Small intestine (tissue), 7 donors: ENCODE measurements at regions not wholly inside any gene's neighbourhood (a gene's known extent, or its start where the extent isn't known, plus 50 kb on each side); places are given as distances from the start of the nearest gene placed in this dataset.
A peak's percentile ranks its signal among the peaks of the same experiment; 100 is the strongest.

ENCODE experiments used
- DNase-seq, 2 donors: peaks; one replicate each; pipeline versions ENCODE4 v3.0.0 to v3.0.0-alpha.2; 2013
- FAIRE-seq: peaks from 2 replicates; lab custom pipeline; 2012; peaks lifted over from hg19 to GRCh38; lab: Jason Lieb, UNC
- H3K27ac ChIP-seq, 3 donors: one replicate each; pipeline ENCODE4 v1.5.1; 2013; ENCODE audit warnings: low read length in 2 of 3, mild to moderate bottlenecking in 2 of 3, control low read depth in 1 of 3, inconsistent platforms in 1 of 3, low read depth in 1 of 3, moderate library complexity in 1 of 3
- H3K27me3 ChIP-seq, 3 donors: one replicate each; pipeline ENCODE4 v1.6.1; 2013; ENCODE audit warnings: low read length in 3 of 3, inconsistent platforms in 1 of 3; ENCODE audit not compliant: control insufficient read depth in 3 of 3, insufficient read depth in 3 of 3
- H3K36me3 ChIP-seq, 3 donors: one replicate each; pipeline ENCODE4 v1.6.1; 2013; ENCODE audit warnings: low read length in 3 of 3, inconsistent platforms in 1 of 3, low read depth in 1 of 3, mild to moderate bottlenecking in 1 of 3, moderate library complexity in 1 of 3; ENCODE audit not compliant: control insufficient read depth in 3 of 3, insufficient read depth in 2 of 3
- H3K4me1 ChIP-seq, 3 donors: one replicate each; pipeline ENCODE4 v1.6.1; 2013; ENCODE audit warnings: low read length in 2 of 3, inconsistent platforms in 1 of 3, low read depth in 1 of 3, mild to moderate bottlenecking in 1 of 3, moderate library complexity in 1 of 3; ENCODE audit not compliant: control insufficient read depth in 3 of 3, insufficient read depth in 2 of 3
- H3K4me3 ChIP-seq, 3 donors: one replicate each; pipeline ENCODE4 v1.5.1; 2013; ENCODE audit warnings: low read length in 3 of 3, control low read depth in 1 of 3, inconsistent platforms in 1 of 3, low read depth in 1 of 3, mild to moderate bottlenecking in 1 of 3, moderate library complexity in 1 of 3
- H3K9me3 ChIP-seq, 2 donors: one replicate each; pipeline ENCODE4 v1.6.1; 2013; ENCODE audit warnings: low read depth in 1 of 2, low read length in 1 of 2; ENCODE audit not compliant: control insufficient read depth in 2 of 2, insufficient read depth in 1 of 2
- WGBS, 3 donors: extraction: QIAGEN DNeasy Blood & Tissue Kit; methylation state at CpG; one replicate each; pipeline ENCODE4 v1.1.7; 2013; 5-methylcytosine and 5-hydroxymethylcytosine counted together
- donor health status: healthy with polysubstance abuse.
- donor health status: control.
- donor health status: control.
- donor health status: Bipolar disorder and iron deficiency.
- donor health status: healthy.

GRCh38 chr1:56187405-56187804, 392.0 kb downstream of the PLPP3 start:
- DNase-seq = no peak
- Histone ChIP-seq H3K36me3 (no peaks in the 10 kb centered on the region), H3K27ac (no peak overlapping the region), H3K9me3 (no peaks in the 10 kb centered on the region), H3K4me1 (no peaks in the 10 kb centered on the region), H3K27me3 (no peaks in the 10 kb centered on the region), H3K4me3 (no peak overlapping the region)
- 61 to 82% (median 78%) methylated on average over 1 of the region's 1 CpG for WGBS, 3 donors
- FAIRE-seq = no peak

DNA sequence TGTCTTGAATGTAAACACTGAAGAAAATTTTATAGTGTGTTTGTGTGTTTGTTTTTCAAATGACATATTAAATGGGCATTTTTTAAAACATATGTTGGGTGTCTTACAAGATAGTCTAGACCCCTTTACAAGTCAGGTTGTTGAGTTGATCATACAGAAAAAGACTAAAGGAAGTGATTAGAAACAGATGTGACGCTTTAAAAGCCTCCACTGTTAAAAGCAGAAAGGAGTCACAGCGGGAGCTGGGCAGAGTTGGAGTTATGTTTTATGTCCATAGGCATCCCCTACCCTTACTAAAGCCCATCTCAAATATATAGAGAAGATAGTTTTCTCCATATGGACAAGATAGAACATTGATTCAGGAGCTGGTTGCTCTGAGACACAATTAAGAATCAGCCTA, 393.9 kb downstream of the PLPP3 start:
- Histone ChIP-seq H3K36me3 (no peaks in the 10 kb centered on the region), H3K27ac (no peak overlapping the region), H3K9me3 (no peaks in the 10 kb centered on the region), H3K27me3 (no peaks in the 10 kb centered on the region), H3K4me1 (no peaks in the 10 kb centered on the region), H3K4me3 (no peak overlapping the region)
- 84 to 94% (median 93%) methylated on average over 2 of the region's 2 CpGs for WGBS, 3 donors
- no peak for FAIRE-seq
- DNase-seq = no peak

- no peaks in the 10 kb centered on the region for H3K4me1 ChIP-seq
- DNase-seq = no peak
- no peak for FAIRE-seq
- WGBS, 3 donors = 86 to 93% (median 93%) methylated on average over 2 of the region's 2 CpGs
- no peaks in the 10 kb centered on the region for H3K27me3 ChIP-seq
- H3K27ac ChIP-seq = no peak overlapping the region
- no peaks in the 10 kb centered on the region for H3K36me3 ChIP-seq
- no peaks in the 10 kb centered on the region for H3K9me3 ChIP-seq
- H3K4me3 ChIP-seq = no peak overlapping the region
These were observed 396.2 kb downstream of the PLPP3 start for GRCh38 chr1:56183151-56183550.

DNA sequence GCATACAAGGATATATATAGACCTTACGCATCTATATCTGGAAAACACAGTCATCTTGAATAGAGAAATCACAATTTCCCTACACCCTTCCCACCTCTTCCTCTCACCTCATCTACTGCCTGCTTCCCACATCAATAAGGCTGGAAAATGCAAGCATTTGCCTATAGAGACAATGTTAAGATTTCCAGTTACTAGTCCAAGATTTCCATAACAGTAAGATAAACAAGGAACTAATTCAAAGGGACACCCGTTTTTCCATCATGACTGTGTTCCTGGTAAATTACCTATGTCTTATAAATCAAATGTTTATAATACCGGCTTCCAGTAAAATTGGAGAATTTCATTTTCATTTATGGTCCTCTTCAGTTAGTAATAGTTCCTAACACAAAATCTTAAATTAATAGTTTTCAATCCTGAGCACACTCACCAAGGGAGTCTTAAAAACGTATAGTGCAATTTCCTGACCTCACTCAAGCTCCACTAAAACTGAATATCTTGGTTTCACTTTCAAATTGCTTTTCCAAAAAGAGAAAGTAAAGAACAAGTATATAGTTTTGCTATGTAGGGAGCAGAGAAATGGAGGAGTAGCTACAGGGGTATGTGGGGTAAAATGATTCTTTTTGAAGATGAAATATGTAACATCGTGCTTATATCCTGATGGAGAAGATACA, 398.7 kb downstream of the PLPP3 start:
- WGBS, 3 donors = 33 to 47% (median 43%) methylated on average over 5 of the region's 5 CpGs
- DNase-seq (peak; percentile 18 to 38), FAIRE-seq (no peak)
- H3K4me3 ChIP-seq = no peak overlapping the region
- no peaks in the 10 kb centered on the region for H3K4me1 ChIP-seq
- H3K27ac ChIP-seq = no peak overlapping the region
- H3K36me3 ChIP-seq = no peaks in the 10 kb centered on the region
- no peaks in the 10 kb centered on the region for H3K27me3 ChIP-seq
- no peaks in the 10 kb centered on the region for H3K9me3 ChIP-seq

DNA sequence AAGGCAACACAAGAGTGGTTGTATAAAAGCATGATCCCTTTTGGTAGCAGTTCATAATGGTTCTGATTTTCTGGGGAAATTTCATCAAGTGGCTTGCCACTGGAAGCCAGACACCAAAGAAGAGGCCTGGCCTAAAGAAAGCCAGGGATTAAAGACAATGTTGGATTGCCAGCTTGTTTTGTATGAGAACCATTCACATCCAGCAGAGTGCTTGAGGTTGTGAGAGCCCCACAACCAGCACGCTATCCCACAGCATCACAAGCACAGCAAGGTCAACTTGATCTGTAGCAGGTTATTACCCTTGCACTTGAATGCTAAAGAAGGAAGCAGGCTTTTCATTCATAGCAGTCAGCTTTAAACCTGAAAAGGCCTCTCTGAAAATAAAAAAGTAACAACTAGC, 399.8 kb downstream of the PLPP3 start:
- WGBS, 3 donors = 82 to 90% (median 84%) methylated on average over 1 of the region's 1 CpG
- no peak overlapping the region for H3K4me3 ChIP-seq
- no peaks in the 10 kb centered on the region for H3K27me3 ChIP-seq
- FAIRE-seq (no peak), DNase-seq (no peak)
- H3K27ac ChIP-seq = no peak overlapping the region
- no peaks in the 10 kb centered on the region for H3K9me3 ChIP-seq
- H3K36me3 ChIP-seq = no peaks in the 10 kb centered on the region
- H3K4me1 ChIP-seq = no peaks in the 10 kb centered on the region

DNA sequence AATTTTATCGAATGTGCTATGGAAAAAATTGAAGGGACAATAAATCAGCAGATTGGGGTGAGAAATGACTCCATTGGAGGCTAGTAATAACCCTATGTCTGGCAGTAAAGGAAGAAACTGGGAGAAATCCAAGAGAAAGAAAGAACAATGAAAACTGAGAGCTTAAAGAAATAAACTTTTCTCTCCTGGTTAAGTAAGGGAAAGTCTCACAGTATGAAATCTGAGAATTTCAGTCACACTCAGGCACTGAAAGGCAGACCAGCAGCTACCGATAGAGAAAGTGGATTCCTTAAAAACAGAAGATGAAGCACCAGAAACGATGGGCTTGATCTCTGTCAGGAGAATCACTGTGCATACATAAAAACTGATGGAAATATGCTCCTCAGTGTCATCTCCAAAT, 404.2 kb downstream of the PLPP3 start:
- Histone ChIP-seq H3K9me3 (no peaks in the 10 kb centered on the region), H3K27ac (no peak overlapping the region), H3K4me3 (no peak overlapping the region), H3K4me1 (no peaks in the 10 kb centered on the region), H3K36me3 (no peaks in the 10 kb centered on the region), H3K27me3 (peaks cover 0 to 2% (median 0%) of the 10 kb centered on the region in 3 donors)
- 72 to 78% (median 74%) methylated on average over 3 of the region's 3 CpGs for WGBS, 3 donors
- FAIRE-seq (no peak), DNase-seq (no peak)

- 48 to 64% (median 57%) methylated on average over 1 of the region's 1 CpG for WGBS, 3 donors
- Histone ChIP-seq H3K9me3 (no peaks in the 10 kb centered on the region), H3K27me3 (peaks cover 0 to 2% (median 0%) of the 10 kb centered on the region in 3 donors), H3K4me3 (no peak overlapping the region), H3K36me3 (no peaks in the 10 kb centered on the region), H3K27ac (no peak overlapping the region), H3K4me1 (no peaks in the 10 kb centered on the region)
- FAIRE-seq (no peak), DNase-seq (no peak)
These were observed 405.0 kb downstream of the PLPP3 start for GRCh38 chr1:56174176-56174885.

DNA sequence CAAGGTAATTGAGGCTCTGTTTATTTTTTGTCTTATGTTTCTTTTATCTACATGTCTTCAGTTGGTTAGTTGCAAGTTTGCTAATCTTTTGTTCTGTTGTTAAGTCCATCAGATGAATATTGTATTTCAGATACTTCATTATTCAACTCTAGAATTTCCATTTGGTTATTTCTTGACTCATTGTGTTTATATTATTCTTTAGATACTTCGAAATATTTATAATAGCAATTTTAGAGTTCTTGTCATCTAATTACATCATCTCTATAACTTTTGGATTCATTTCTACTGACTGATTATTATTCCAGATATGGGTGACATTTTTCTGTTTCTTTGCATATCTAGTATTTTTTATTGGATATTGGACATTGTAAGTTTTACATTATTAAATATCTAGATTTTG, 405.6 kb downstream of the PLPP3 start:
- Histone ChIP-seq H3K4me1 (no peaks in the 10 kb centered on the region), H3K27ac (no peak overlapping the region), H3K36me3 (no peaks in the 10 kb centered on the region), H3K27me3 (peaks cover 0 to 2% (median 0%) of the 10 kb centered on the region in 3 donors), H3K4me3 (no peak overlapping the region), H3K9me3 (no peaks in the 10 kb centered on the region)
- DNase-seq (no peak), FAIRE-seq (peak; percentile 33)
- 51 to 63% (median 61%) methylated on average over 1 of the region's 1 CpG for WGBS, 3 donors
